Activated CD4-positive, alpha-beta memory T cell treated with anti-CD3 and anti-CD28 coated beads, Interleukin-2, amount 10 ng/mL, durations not matched to agents 7 days and 5 days (primary cell): ENCODE measurements at regions not wholly inside any gene's neighbourhood (a gene's known extent, or its start where the extent isn't known, plus 50 kb on each side); places are given as distances from the start of the nearest gene placed in this dataset.

Experiments
- CTCF ChIA-PET: fragments of 350-600 bp; sonication (Branson Sonifier 250); formaldehyde crosslinking; loops from one replicate; lab custom pipeline; 2021; ENCODE audit warnings: antibody characterized with exemption, inconsistent platforms; lab: Charles Lee
- POLR2A ChIA-PET: fragments of 350-600 bp; sonication (Branson Sonifier 250); formaldehyde crosslinking; loops from one replicate; lab custom pipeline; 2021; ENCODE audit warnings: antibody characterized with exemption; lab: Charles Lee
- DNase-seq: peaks from one replicate; pipeline ENCODE4 v3.0.0-alpha.2; 2020
- H3K27ac Mint-ChIP-seq: one replicate; pipeline ENCODE4 v1.8.0; 2021; ENCODE audit warnings: mild to moderate bottlenecking, mixed read lengths
- H3K27me3 Mint-ChIP-seq: one replicate; pipeline ENCODE4 v1.8.0; 2021; ENCODE audit warnings: mixed read lengths
- H3K36me3 Mint-ChIP-seq: one replicate; pipeline ENCODE4 v1.8.0; 2021; ENCODE audit warnings: low read depth, mixed read lengths
- H3K4me1 Mint-ChIP-seq: one replicate; pipeline ENCODE4 v1.8.0; 2021; ENCODE audit warnings: mixed read lengths
- H3K4me3 Mint-ChIP-seq: one replicate; pipeline ENCODE4 v1.8.0; 2021; ENCODE audit warnings: mild to moderate bottlenecking, mixed read lengths
- H3K9me3 Mint-ChIP-seq: one replicate; pipeline ENCODE4 v1.8.0; 2021; ENCODE audit warnings: mixed read lengths

GRCh38 chr3:193773266-193774220, 180.5 kb downstream of the OPA1 start:
- no peak for DNase-seq
- H3K4me1 Mint-ChIP-seq = peaks cover 14% of the 10 kb centered on the region
- no peaks in the 10 kb centered on the region for H3K9me3 Mint-ChIP-seq
- H3K27ac Mint-ChIP-seq = no peak overlapping the region
- POLR2A ChIA-PET = no interaction called here
- no peaks in the 10 kb centered on the region for H3K36me3 Mint-ChIP-seq
- peaks cover 26% of the 10 kb centered on the region for H3K27me3 Mint-ChIP-seq
- CTCF ChIA-PET = no interaction called here
- no peak overlapping the region for H3K4me3 Mint-ChIP-seq

- DNase-seq = no peak
- H3K4me3 Mint-ChIP-seq = no peak overlapping the region
- H3K9me3 Mint-ChIP-seq = no peaks in the 10 kb centered on the region
- H3K4me1 Mint-ChIP-seq = peaks cover 16% of the 10 kb centered on the region
- CTCF ChIA-PET = no interaction called here
- POLR2A ChIA-PET = no interaction called here
- H3K27ac Mint-ChIP-seq = no peak overlapping the region
- H3K36me3 Mint-ChIP-seq = no peaks in the 10 kb centered on the region
- H3K27me3 Mint-ChIP-seq = peaks cover 33% of the 10 kb centered on the region
Measured at GRCh38 chr3:193774272-193774915, 181.4 kb downstream of the OPA1 start.

GRCh38 chr3:193774916-193775285, 181.9 kb downstream of the OPA1 start:
- peaks cover 19% of the 10 kb centered on the region for H3K4me1 Mint-ChIP-seq
- POLR2A ChIA-PET = no interaction called here
- DNase-seq = no peak
- H3K27ac Mint-ChIP-seq = no peak overlapping the region
- H3K4me3 Mint-ChIP-seq = no peak overlapping the region
- CTCF ChIA-PET = no interaction called here
- H3K27me3 Mint-ChIP-seq = peaks cover 38% of the 10 kb centered on the region
- no peaks in the 10 kb centered on the region for H3K36me3 Mint-ChIP-seq
- no peaks in the 10 kb centered on the region for H3K9me3 Mint-ChIP-seq

GRCh38 chr3:193775421-193776077, 182.5 kb downstream of the OPA1 start:
- Mint-ChIP-seq H3K4me3 (no peak overlapping the region), H3K4me1 (peaks cover 21% of the 10 kb centered on the region), H3K36me3 (no peaks in the 10 kb centered on the region), H3K27ac (no peak overlapping the region), H3K27me3 (peaks cover 44% of the 10 kb centered on the region), H3K9me3 (no peaks in the 10 kb centered on the region)
- CTCF ChIA-PET = interaction anchor here (1.6 kb wide), 1 partner anchor 540 kb away, joined by 8 read pairs; no protein-coding TSS in a partner anchor
- no peak for DNase-seq
- POLR2A ChIA-PET = no interaction called here

- DNase-seq = no peak
- H3K27me3 Mint-ChIP-seq = peaks cover 50% of the 10 kb centered on the region
- POLR2A ChIA-PET = no interaction called here
- peak overlapping the region; percentile 10 for H3K4me3 Mint-ChIP-seq
- no peaks in the 10 kb centered on the region for H3K36me3 Mint-ChIP-seq
- H3K4me1 Mint-ChIP-seq = peaks cover 21% of the 10 kb centered on the region
- CTCF ChIA-PET = interaction anchor here (1.4 to 1.6 kb wide), 2 partner anchors 539 to 567 kb away, joined by 5 to 8 read pairs; no protein-coding TSS in a partner anchor
- no peaks in the 10 kb centered on the region for H3K9me3 Mint-ChIP-seq
- peak overlapping the region; percentile 50 for H3K27ac Mint-ChIP-seq
Measured at GRCh38 chr3:193776626-193777358, 183.8 kb downstream of the OPA1 start.

- DNase-seq = no peak
- H3K9me3 Mint-ChIP-seq = no peaks in the 10 kb centered on the region
- H3K4me1 Mint-ChIP-seq = peaks cover 21% of the 10 kb centered on the region
- H3K36me3 Mint-ChIP-seq = no peaks in the 10 kb centered on the region
- ChIA-PET CTCF (interaction anchor here (0.9 to 4.4 kb wide), 3 partner anchors 536 to 566 kb away, joined by 3 to 88 read pairs (median 5); no protein-coding TSS in a partner anchor), POLR2A (interaction anchor here (0.6 kb wide), 1 partner anchor 393 kb away, joined by 3 read pairs; no protein-coding TSS in a partner anchor)
- no peak overlapping the region for H3K27ac Mint-ChIP-seq
- peaks cover 56% of the 10 kb centered on the region for H3K27me3 Mint-ChIP-seq
- H3K4me3 Mint-ChIP-seq = no peak overlapping the region
Measured at GRCh38 chr3:193777524-193777923, 184.5 kb downstream of the OPA1 start.

GRCh38 chr3:193778676-193779075, 185.7 kb downstream of the OPA1 start:
- ChIA-PET POLR2A (no interaction called here), CTCF (interaction anchor here (0.9 to 4.4 kb wide), 3 partner anchors 534 to 560 kb away, joined by 3 to 88 read pairs (median 3); no protein-coding TSS in a partner anchor)
- no peaks in the 10 kb centered on the region for H3K36me3 Mint-ChIP-seq
- DNase-seq = no peak
- no peak overlapping the region for H3K27ac Mint-ChIP-seq
- H3K9me3 Mint-ChIP-seq = no peaks in the 10 kb centered on the region
- H3K27me3 Mint-ChIP-seq = peaks cover 60% of the 10 kb centered on the region
- peaks cover 21% of the 10 kb centered on the region for H3K4me1 Mint-ChIP-seq
- no peak overlapping the region for H3K4me3 Mint-ChIP-seq

GRCh38 chr3:193779933-193780332, 186.9 kb downstream of the OPA1 start:
- CTCF ChIA-PET = interaction anchor here (0.8 to 4.4 kb wide), 10 partner anchors 20 to 566 kb away, joined by 3 to 88 read pairs (median 4); partner anchors contain the start of gene HES1
- Mint-ChIP-seq H3K9me3 (no peaks in the 10 kb centered on the region), H3K27ac (no peak overlapping the region), H3K27me3 (peaks cover 61% of the 10 kb centered on the region), H3K4me1 (peaks cover 21% of the 10 kb centered on the region), H3K36me3 (no peaks in the 10 kb centered on the region), H3K4me3 (no peak overlapping the region)
- no peak for DNase-seq
- POLR2A ChIA-PET = interaction anchor here (1.6 kb wide), 1 partner anchor 536 kb away, joined by 5 read pairs; no protein-coding TSS in a partner anchor

GRCh38 chr3:193780397-193780796, 187.4 kb downstream of the OPA1 start:
- POLR2A ChIA-PET = interaction anchor here (1.0 to 1.6 kb wide), 2 partner anchors 358 to 535 kb away, joined by 4 to 5 read pairs; no protein-coding TSS in a partner anchor
- DNase-seq = no peak
- Mint-ChIP-seq H3K36me3 (no peaks in the 10 kb centered on the region), H3K27ac (no peak overlapping the region), H3K27me3 (peaks cover 62% of the 10 kb centered on the region), H3K4me1 (peaks cover 19% of the 10 kb centered on the region), H3K9me3 (no peaks in the 10 kb centered on the region), H3K4me3 (no peak overlapping the region)
- CTCF ChIA-PET = interaction anchor here (0.7 to 4.4 kb wide), 20 partner anchors 11 to 565 kb away, joined by 3 to 88 read pairs (median 4); partner anchors contain the start of gene HES1

- ChIA-PET POLR2A (interaction anchor here (1.0 to 1.6 kb wide), 2 partner anchors 357 to 535 kb away, joined by 4 to 5 read pairs; no protein-coding TSS in a partner anchor), CTCF (interaction anchor here (0.7 to 4.4 kb wide), 23 partner anchors 12 to 565 kb away, joined by 3 to 88 read pairs (median 3); partner anchors contain the start of gene HES1)
- Mint-ChIP-seq H3K4me1 (peaks cover 19% of the 10 kb centered on the region), H3K27ac (no peak overlapping the region), H3K4me3 (no peak overlapping the region), H3K36me3 (no peaks in the 10 kb centered on the region), H3K27me3 (peaks cover 58% of the 10 kb centered on the region), H3K9me3 (no peaks in the 10 kb centered on the region)
- DNase-seq = peak; percentile 33
Measured at GRCh38 chr3:193780810-193781478, 187.9 kb downstream of the OPA1 start.

- DNase-seq = no peak
- Mint-ChIP-seq H3K36me3 (no peaks in the 10 kb centered on the region), H3K9me3 (no peaks in the 10 kb centered on the region), H3K4me3 (no peak overlapping the region), H3K4me1 (peaks cover 6% of the 10 kb centered on the region), H3K27ac (no peak overlapping the region), H3K27me3 (peaks cover 61% of the 10 kb centered on the region)
- CTCF ChIA-PET = interaction anchor here (1.1 to 5.0 kb wide), 3 partner anchors 15 to 534 kb away, joined by 3 to 88 read pairs (median 27); no protein-coding TSS in a partner anchor
- POLR2A ChIA-PET = no interaction called here
Measured at GRCh38 chr3:193782276-193782647, 189.3 kb downstream of the OPA1 start.
